ENCODE measurements at regions not wholly inside any gene's neighbourhood (a gene's known extent, or its start where the extent isn't known, plus 50 kb on each side); places are given as distances from the start of the nearest gene placed in this dataset.

- DNase-seq, result no peak
Observed at GRCh38 chr13:48761256-48761655, 107.5 kb downstream of the CYSLTR2 start.

GRCh38 chr13:48769107-48769704 is 115.5 kb downstream of the CYSLTR2 start:
- peak; percentile 79 for DNase-seq

GRCh38 chr13:48770372-48770771 is 116.6 kb downstream of the CYSLTR2 start:
- no peak for DNase-seq

- DNase-seq, result no peak
Observed at GRCh38 chr13:48772908-48773307, 119.2 kb downstream of the CYSLTR2 start.

- DNase-seq, result no peak
Observed at GRCh38 chr13:48773531-48774275, 120.0 kb downstream of the CYSLTR2 start.

- DNase-seq, result no peak
Observed at GRCh38 chr13:48775285-48775684, 121.6 kb downstream of the CYSLTR2 start.

- no peak for DNase-seq
Observed at GRCh38 chr13:48775804-48776203, 122.1 kb downstream of the CYSLTR2 start.

- no peak for DNase-seq
Observed at GRCh38 chr13:48776401-48776800, 122.7 kb downstream of the CYSLTR2 start.

- no peak for DNase-seq
Observed at GRCh38 chr13:48778610-48779009, 124.9 kb downstream of the CYSLTR2 start.

GRCh38 chr13:48780713-48781341 is 127.1 kb downstream of the CYSLTR2 start:
- no peak for DNase-seq

- no peak for DNase-seq
Observed at GRCh38 chr13:48782429-48782840, 128.7 kb downstream of the CYSLTR2 start.

- no peak for DNase-seq
Observed at GRCh38 chr13:48783181-48783630, 129.5 kb downstream of the CYSLTR2 start.

- DNase-seq, result no peak
Observed at GRCh38 chr13:48783695-48784230, 130.0 kb downstream of the CYSLTR2 start.

GRCh38 chr13:48784916-48785548 is 131.3 kb downstream of the CYSLTR2 start:
- no peak for DNase-seq

GRCh38 chr13:48790199-48790598 is 136.5 kb downstream of the CYSLTR2 start:
- no peak for DNase-seq

- DNase-seq, result no peak
Observed at GRCh38 chr13:48790966-48791365, 137.2 kb downstream of the CYSLTR2 start.

- no peak for DNase-seq
Observed at GRCh38 chr13:48797127-48797526, 143.4 kb downstream of the CYSLTR2 start.

GRCh38 chr13:48797761-48798160 is 144.0 kb downstream of the CYSLTR2 start:
- no peak for DNase-seq

GRCh38 chr13:48798180-48798579 is 144.5 kb downstream of the CYSLTR2 start:
- no peak for DNase-seq

- DNase-seq, result no peak
Observed at GRCh38 chr13:48801255-48801654, 147.5 kb downstream of the CYSLTR2 start.

- DNase-seq, result no peak
Observed at GRCh38 chr13:48804821-48805601, 151.3 kb downstream of the CYSLTR2 start.

- DNase-seq, result no peak
Observed at GRCh38 chr13:48806522-48806921, 152.8 kb downstream of the CYSLTR2 start.

GRCh38 chr13:48808683-48809082 is 155.0 kb downstream of the CYSLTR2 start:
- DNase-seq, result no peak
